SU-DHL-6 (cell line): ENCODE measurements at regions not wholly inside any gene's neighbourhood (a gene's known extent, or its start where the extent isn't known, plus 50 kb on each side); places are given as distances from the start of the nearest gene placed in this dataset.

Experiments used
- H2AFZ ChIP-seq: fragments of 200-600 bp; sonication (generic); 2 replicates; pipeline ENCODE4 v1.6.1; 2014; ENCODE audit warnings: low read depth, mild to moderate bottlenecking, moderate library complexity, mixed read lengths, antibody characterized with exemption, low read length; ENCODE audit not compliant: severe bottlenecking
- H3F3A ChIP-seq: fragments of 200-600 bp; shearing (Covaris generic); 2 replicates; pipeline ENCODE4 v1.6.0; 2016; ENCODE audit warnings: antibody characterized with exemption, mild to moderate bottlenecking; ENCODE audit not compliant: insufficient read depth
- H3K27ac ChIP-seq: fragments of 200-600 bp; sonication (generic); 2 replicates; pipeline ENCODE4 v1.5.1; 2016; ENCODE audit warnings: low read depth, mild to moderate bottlenecking, low read length, moderate library complexity, mixed read lengths
- H3K27me3 ChIP-seq: fragments of 200-600 bp; sonication (generic), shearing (Covaris generic); 2 replicates; pipeline ENCODE4 v1.6.0; 2014; ENCODE audit warnings: mild to moderate bottlenecking, low read length
- H3K36me3 ChIP-seq: fragments of 200-600 bp; sonication (generic); 2 replicates; pipeline ENCODE4 v1.6.1; 2014; ENCODE audit warnings: mild to moderate bottlenecking, low read length, mixed read lengths
- H3K4me2 ChIP-seq: fragments of 300-600, 200-600 bp; shearing (Covaris generic), sonication (generic); 2 replicates; pipeline ENCODE4 v1.6.0; 2014; ENCODE audit warnings: low read length, low read depth, mild to moderate bottlenecking; ENCODE audit not compliant: poor library complexity, severe bottlenecking
- H3K4me3 ChIP-seq: fragments of 200-600 bp; sonication (generic); 2 replicates; pipeline ENCODE4 v1.5.1; 2014; ENCODE audit warnings: antibody characterized with exemption, low read length, mild to moderate bottlenecking, mixed read lengths; ENCODE audit not compliant: insufficient read depth, poor library complexity, severe bottlenecking
- H3K79me2 ChIP-seq: fragments of 200-600 bp; sonication (generic); 2 replicates; pipeline ENCODE4 v1.6.1; 2014; ENCODE audit warnings: mild to moderate bottlenecking, low read length, moderate library complexity; ENCODE audit not compliant: insufficient read depth
- H3K9ac ChIP-seq: fragments of 200-600 bp; sonication (generic); 2 replicates; pipeline ENCODE4 v1.7.0; 2014; ENCODE audit warnings: mild to moderate bottlenecking, low read length
- H3K9me2 ChIP-seq: fragments of 200-600 bp; sonication (generic); replicated peaks from 2 replicates; pipeline ENCODE4 v1.6.1; 2014; ENCODE audit warnings: low read length; ENCODE audit not compliant: insufficient read depth
- H3K9me3 ChIP-seq: fragments of 200-600 bp; sonication (generic); 2 replicates; pipeline ENCODE4 v1.6.1; 2014; ENCODE audit warnings: low read length, mixed read lengths; ENCODE audit not compliant: insufficient read depth
- H4K20me1 ChIP-seq: fragments of 200-600 bp; sonication (generic); 2 replicates; pipeline ENCODE4 v1.6.1; 2014; ENCODE audit warnings: low read depth, mild to moderate bottlenecking, antibody characterized with exemption, low read length, moderate library complexity, mixed read lengths
- CTCF ChIP-seq: fragments of 200-600 bp; sonication (generic); IDR thresholded peaks from one replicate; pipeline ENCODE4 v1.5.1; 2017; ENCODE audit warnings: antibody characterized with exemption, mild to moderate bottlenecking, low read length, moderate library complexity; ENCODE audit not compliant: insufficient read depth, poor library complexity, severe bottlenecking
- EZH2phosphoT487 ChIP-seq: fragments of 200-600 bp; sonication (generic), shearing (Covaris generic); conservative IDR thresholded peaks from 2 replicates; pipeline ENCODE4 v1.6.1; 2018; ENCODE audit warnings: mild to moderate bottlenecking, antibody characterized with exemption, low read length, moderate library complexity, mixed read lengths

DNA sequence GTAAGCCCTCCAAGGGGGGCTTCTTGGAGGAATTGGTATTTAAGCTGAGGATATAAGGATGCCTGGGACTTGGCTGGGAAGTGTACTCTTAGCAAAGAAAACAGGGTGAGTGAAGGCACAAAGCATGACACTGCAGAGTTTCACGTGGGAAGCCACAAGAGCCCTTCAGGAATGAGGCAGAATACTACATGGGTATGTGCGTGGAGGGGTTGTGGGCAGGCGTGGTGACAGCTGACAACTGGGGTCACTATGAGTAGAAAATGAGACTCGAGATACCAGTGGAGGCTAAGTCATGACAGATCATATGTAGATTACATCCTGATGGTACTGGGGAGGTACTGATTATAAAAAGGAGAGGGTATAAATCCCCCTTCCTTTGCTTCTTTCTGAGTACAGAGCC lies 78.1 kb upstream of the XYLT1 start:
- Histone ChIP-seq H3K27me3 (no peaks in the 10 kb centered on the region), H3K36me3 (no peaks in the 10 kb centered on the region), H3F3A (no peaks in the 10 kb centered on the region), H2AFZ (no peak overlapping the region), H3K9me3 (no peaks in the 10 kb centered on the region), H3K4me3 (no peak overlapping the region), H3K27ac (no peak overlapping the region), H3K9me2 (no peaks in the 10 kb centered on the region), H3K4me2 (no peak overlapping the region), H3K79me2 (no peaks in the 10 kb centered on the region), H3K9ac (no peak overlapping the region), H4K20me1 (no peaks in the 10 kb centered on the region)
- TF ChIP-seq EZH2phosphoT487 (no peak), CTCF (no peak)

DNA sequence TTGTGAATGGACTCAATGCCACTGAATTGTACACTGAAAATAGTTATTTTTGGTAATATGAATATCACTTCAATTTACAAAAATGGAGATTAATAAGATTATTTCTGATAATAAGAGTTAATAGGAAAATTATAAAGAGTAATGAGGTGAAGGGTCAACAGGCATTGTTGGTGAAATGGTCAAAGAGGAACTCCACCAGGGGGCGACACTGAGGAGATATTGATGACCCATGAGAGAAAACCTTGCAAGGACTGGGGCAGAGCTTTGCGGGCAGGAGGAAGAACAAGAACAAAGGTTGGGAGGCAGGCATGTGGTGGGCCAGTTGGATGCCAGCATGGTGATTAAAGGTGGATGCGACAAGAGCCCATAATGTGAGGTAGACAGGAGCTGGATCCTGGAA lies 74.0 kb upstream of the XYLT1 start:
- no peaks in the 10 kb centered on the region for H3K27me3 ChIP-seq
- H3F3A ChIP-seq: no peaks in the 10 kb centered on the region
- no peaks in the 10 kb centered on the region for H4K20me1 ChIP-seq
- no peak overlapping the region for H3K27ac ChIP-seq
- no peak overlapping the region for H3K4me3 ChIP-seq
- no peaks in the 10 kb centered on the region for H3K9me3 ChIP-seq
- no peaks in the 10 kb centered on the region for H3K9me2 ChIP-seq
- H3K36me3 ChIP-seq: no peaks in the 10 kb centered on the region
- TF ChIP-seq CTCF (peak; percentile 23), EZH2phosphoT487 (no peak)
- H3K4me2 ChIP-seq: no peak overlapping the region
- H2AFZ ChIP-seq: no peak overlapping the region
- H3K9ac ChIP-seq: no peak overlapping the region
- H3K79me2 ChIP-seq: no peaks in the 10 kb centered on the region

DNA sequence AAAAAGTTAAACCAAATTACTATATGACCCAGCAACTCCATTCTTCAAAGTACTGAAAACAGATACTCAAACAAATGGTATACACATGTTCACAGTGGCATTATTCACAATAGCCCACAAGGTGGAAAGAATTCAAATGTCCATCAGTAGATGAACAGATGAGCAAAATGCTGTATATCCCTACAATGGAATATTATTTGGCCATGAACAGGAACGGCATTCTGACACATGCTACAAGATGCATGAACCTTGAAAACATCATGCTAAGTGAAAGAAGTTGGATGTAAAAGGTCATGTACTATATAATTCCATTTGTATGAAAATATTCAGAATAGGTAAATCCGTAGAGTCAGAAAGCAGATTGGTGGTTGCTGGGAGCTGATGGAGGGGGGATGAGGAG lies 73.5 kb upstream of the XYLT1 start:
- Histone ChIP-seq H4K20me1 (no peaks in the 10 kb centered on the region), H3K9me2 (no peaks in the 10 kb centered on the region), H3K4me2 (no peak overlapping the region), H3K9me3 (no peaks in the 10 kb centered on the region), H3K27ac (no peak overlapping the region), H3K36me3 (no peaks in the 10 kb centered on the region), H2AFZ (no peak overlapping the region), H3K9ac (no peak overlapping the region), H3K79me2 (no peaks in the 10 kb centered on the region), H3K4me3 (no peak overlapping the region), H3F3A (no peaks in the 10 kb centered on the region), H3K27me3 (no peaks in the 10 kb centered on the region)
- TF ChIP-seq EZH2phosphoT487 (no peak), CTCF (no peak)

- Histone ChIP-seq H3K9me3 (no peaks in the 10 kb centered on the region), H3K27ac (no peak overlapping the region), H4K20me1 (no peaks in the 10 kb centered on the region), H3K4me3 (no peak overlapping the region), H2AFZ (no peak overlapping the region), H3K27me3 (no peaks in the 10 kb centered on the region), H3K79me2 (no peaks in the 10 kb centered on the region), H3K36me3 (no peaks in the 10 kb centered on the region), H3K4me2 (no peak overlapping the region), H3K9ac (no peak overlapping the region), H3F3A (no peaks in the 10 kb centered on the region), H3K9me2 (no peaks in the 10 kb centered on the region)
- TF ChIP-seq EZH2phosphoT487: no peak
- TF ChIP-seq CTCF: no peak
Observed at GRCh38 chr16:17543073-17543472, 72.3 kb upstream of the XYLT1 start.
